COLO668 (cell line): ENCODE measurements at regions not wholly inside any gene's neighbourhood (a gene's known extent, or its start where the extent isn't known, plus 50 kb on each side); places are given as distances from the start of the nearest gene placed in this dataset.
A peak's percentile ranks its signal among the peaks of the same experiment; 100 is the strongest.
"Not testable (repeated sequence)": the region's sequence is repeated elsewhere in the genome, so short reads cannot be mapped to it uniquely, and the experiment has no call there.

ENCODE experiments used
- DNase-seq: peaks from one replicate; lab custom pipeline; 2025; ENCODE audit not compliant: unreplicated experiment; lab: John Stamatoyannopoulos, UW

DNA sequence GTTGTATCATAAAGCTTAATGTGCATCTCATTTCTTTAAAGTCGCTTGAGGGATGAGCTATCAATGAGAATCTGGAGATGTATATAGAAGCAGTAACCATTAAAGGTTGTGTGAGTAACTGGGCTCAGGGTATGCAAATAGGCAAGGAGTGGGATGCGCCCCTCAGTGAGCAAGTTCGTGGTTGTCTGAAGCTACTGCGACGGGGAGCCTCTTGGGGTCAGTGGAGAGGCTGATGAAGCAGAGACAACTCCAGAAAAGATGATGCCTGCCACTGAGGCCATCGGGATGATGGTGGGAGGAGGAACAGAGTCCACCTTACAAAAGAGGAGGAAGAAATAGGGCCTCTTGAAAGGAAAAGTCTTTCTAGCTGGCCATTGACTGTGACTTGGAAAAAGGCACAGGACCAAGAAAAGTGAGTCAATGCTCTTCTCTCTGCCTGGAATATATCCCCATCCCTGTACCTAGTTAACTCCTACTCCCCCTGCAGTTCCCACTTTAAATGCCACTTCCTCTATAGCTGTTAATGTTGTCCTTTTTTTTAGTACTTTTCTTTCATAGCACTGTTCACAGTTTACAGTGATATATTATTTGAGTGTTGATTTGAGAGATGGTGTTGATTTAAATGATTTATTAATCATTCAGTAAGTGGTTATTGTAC, 51.4 kb upstream of the LSM6 start:
- DNase-seq: no peak

DNA sequence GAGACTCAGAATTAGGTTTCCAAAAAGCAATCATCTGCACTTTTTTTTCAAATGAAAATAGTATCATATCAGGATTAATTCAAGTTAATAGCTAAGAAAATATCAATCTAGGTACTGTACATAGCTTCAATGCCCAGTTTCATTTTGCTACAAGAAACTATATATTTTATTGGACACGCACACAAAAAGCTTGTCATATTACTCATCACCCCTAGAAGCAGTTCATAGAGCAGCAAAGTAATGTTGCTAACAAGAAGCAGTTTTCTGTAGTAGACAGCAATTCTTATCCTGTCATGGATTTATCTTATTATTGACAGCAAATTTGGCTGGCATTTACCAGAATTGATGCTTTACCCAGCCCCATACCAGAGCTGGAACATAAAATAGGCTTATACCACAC, 52.3 kb upstream of the LSM6 start:
- no peak for DNase-seq

DNA sequence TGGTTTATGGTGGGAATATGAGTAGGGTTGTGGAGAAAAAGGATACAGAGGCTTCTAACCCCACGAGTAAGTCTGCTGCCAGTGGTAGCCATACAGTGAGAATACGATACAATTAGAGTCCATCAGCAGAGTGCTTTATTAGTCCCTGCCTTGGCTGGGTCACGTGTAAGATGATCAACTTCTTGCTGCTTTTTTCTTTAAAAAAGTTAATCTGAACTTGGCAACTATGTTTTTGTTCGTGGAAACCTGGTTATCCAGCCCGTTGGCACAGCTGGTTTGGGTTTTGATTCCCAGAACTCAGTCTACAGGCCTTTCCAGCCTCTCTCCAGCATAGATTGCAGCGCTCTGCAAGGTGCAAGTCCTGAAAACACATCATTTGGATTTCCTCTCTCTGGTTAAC, 53.1 kb upstream of the LSM6 start:
- DNase-seq: no peak

DNA sequence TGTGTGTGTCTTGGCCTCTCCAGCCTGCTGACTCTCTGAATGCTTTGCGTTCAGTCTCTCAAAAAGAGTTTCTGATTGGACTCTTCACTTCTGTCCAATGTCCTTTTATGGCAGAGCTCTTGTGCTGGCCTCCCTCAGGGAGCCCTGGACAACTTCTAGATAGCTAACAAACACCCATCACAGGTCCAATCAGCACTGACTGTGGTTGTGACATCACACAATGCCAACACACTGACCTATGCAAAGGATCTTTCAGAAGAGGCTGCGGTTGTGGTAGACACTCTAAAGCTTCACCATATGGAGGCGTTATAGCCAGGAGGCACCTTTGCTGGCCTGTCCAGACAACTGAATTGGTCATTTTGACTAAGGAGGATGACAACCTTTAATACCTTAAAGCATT, 53.8 kb upstream of the LSM6 start:
- no peak for DNase-seq

DNA sequence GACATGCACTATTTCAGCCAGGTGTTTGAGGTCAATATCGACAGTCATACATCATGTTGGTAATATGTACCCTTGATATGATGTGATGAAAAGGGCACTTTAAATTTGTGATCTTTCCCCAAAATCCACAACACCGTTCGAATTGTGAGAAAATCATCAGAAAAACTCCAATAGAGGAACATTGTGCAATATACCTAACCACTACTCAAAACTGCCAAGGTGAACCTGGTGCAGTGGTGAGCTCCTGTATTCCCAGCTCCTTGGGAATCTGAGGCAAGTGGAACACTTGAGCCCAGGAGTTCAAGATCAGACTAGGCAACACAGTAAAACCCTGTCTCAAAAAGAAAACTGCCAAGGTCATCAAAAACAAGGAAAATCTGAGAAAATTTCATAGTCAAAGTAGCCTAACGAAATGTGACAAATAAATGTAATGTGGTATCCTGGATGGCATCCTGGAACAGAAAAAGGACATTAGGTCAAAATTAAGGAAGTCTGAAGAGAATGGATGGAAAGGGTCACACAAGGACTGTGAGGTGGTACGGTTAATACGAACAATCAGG, 55.6 kb upstream of the LSM6 start:
- DNase-seq: no peak

DNA sequence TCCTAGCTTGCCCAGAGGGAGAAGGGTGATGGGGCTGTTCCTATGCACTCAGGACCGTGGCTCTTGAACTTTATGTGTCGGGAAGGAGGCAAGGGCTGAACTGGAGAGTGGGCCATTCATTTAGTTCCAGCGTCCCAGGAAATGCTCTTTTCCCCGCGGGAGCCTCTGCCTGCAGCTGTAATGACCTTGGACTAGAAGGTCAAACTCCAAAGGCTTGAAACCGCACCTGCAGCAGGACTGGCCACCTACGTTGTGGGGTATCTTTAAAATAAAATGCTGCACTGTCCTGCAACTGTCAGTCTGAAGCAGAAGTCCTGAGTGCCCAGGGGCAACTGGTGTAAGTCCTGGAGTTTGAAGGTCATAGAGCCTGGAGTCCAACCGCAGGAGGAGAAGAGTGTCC, 61.5 kb upstream of the LSM6 start:
- DNase-seq: no peak

DNA sequence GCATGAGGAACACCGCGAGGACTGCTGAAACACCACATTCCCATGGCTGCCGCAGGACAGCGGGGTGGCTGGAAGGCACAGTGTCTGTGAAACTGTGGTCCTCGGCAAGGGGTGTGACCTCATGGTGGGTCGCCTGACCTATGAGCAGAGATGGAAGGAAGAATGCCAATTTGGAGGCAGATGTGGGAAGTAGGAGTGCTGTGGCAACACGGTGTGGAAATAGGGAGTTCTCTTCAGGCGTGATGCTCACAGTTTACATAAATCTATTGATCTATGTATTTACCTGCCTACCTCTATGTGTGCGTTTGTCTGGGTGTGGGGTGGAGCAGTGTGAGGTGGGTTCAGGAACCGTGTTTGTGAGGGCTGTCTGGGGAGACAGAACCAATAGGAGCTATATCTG, 62.3 kb upstream of the LSM6 start:
- DNase-seq: no peak

DNA sequence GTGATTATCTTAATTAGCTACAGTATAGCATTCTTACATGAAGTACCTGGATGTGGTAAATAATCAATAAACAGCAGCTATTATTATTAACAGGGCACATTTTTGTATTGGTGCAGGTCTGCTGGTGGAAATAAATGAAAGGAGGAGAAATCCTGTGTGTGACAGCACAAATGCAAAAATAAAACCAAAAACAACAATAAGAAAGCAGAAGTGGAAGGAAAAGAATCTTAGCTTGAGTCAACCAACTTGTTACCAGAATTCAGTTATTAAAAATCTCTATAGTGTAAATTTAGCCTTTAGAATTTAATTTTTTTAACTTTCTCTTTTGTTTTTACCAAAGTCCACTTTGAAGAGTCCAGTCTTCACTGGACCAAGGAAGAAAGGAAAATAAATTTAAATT, 63.1 kb upstream of the LSM6 start:
- DNase-seq: no peak

DNA sequence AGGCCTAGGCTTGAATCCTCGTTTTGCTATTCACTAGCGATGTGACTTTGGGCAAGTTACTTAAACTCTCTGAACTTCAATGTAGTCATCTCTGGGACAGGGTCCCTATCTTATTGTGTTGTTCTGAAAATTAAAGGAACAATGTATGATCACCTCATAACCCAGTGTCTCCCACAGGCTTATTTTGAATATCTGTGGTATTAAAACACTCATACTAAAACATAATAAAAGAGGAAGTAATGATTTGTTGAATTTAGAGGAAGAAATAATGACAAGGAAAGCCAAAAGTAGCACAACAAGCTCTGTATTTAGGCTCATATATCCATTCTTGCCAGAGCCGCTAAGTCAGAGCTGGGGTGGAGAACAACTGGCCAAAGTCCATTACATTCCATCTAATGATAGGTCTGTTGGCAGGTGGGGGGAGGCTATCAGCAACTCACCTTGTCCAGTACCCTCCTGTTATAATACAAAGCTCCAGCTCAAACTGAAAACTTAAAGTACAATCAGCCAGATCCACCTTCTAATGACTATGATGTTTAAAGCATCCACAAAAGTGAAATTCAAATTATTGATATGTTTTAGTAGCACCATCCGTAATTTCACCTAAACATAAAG, 64.5 kb upstream of the LSM6 start:
- no peak for DNase-seq

DNA sequence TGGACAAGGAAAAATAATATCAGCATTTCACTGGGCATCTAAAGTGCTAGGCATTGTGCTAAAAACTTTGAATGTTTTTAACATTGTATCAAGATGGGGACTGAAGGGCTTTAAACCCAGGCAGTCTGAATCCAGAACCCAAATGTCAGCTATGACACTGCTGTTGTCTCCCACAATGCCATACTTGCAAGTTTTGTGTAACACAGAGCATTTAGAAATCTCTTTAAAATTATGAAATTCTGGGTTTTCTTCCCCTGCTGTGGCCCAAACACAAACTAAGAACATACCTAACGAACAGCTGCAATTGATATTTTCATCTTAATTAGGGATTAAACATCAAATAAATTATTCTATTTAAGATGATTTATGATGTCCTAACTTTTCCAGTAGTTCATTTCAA, 66.8 kb upstream of the LSM6 start:
- no peak for DNase-seq

DNA sequence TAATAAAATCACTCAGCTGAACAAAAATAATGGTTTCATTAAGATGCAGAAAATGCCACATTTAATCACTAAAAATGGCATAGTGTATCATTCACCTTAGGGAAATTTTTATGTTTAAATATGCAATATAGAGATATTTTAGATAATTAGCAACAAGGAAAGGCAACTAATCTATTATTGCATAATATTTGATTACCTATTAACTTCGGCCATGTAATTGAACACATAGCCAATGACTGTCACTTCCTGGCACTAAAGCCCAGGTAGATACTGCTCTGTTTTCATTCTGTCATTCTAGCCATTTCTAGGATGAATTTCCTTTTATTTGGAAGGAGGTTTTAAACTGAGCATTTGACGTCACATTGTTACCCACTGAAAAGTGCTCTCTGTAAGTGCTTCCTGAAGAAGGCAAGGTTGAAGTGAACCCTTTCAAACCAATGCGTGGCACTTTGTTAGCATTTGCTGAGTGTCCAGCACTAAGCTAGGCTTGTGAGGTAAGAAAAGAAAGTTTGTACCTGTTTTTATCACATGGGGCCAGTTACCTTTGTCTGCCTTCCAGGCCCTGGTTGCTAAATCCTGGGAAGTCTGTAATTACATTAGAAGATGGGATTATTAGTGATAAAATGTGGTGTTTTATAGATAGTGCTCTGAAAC, 67.8 kb upstream of the LSM6 start:
- DNase-seq: no peak

DNA sequence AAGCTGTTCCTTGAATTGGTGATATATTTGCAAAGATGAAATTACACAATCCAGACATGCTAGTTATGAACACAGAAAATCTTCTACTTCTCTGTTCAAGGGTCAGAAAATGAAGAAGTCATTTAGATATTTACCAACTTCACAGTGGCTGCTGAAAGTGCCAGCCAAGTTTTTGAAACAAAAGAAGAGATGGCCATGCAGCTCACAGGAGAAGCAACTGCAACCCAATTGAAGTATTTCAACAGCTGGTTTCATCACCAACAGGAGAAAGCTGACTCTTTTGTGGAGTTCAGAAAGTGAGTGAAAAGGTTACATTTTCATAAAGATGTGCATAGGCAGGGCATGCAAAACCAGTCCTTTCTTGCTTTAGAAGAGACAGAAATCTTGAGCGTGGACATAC, 70.1 kb upstream of the LSM6 start:
- no peak for DNase-seq

DNA sequence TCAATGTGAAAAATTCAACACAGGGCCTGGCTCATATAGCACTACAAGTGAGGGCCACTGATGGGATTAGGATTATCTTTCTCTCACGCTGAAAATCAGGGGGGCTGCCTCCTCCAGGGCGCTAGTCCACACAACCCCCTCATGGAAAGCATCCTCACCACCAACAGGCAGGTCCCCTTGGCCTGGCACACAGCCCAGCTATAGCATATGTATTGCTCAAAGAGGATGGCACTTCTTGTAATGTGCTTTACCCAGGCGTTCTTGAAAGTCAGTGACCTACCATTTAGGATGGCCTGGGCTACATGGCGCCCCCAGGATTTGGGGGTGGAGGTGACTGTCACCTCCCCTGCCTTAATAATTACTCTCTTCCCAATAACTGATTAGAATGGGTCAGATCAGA, 71.0 kb upstream of the LSM6 start:
- DNase-seq: no peak

DNA sequence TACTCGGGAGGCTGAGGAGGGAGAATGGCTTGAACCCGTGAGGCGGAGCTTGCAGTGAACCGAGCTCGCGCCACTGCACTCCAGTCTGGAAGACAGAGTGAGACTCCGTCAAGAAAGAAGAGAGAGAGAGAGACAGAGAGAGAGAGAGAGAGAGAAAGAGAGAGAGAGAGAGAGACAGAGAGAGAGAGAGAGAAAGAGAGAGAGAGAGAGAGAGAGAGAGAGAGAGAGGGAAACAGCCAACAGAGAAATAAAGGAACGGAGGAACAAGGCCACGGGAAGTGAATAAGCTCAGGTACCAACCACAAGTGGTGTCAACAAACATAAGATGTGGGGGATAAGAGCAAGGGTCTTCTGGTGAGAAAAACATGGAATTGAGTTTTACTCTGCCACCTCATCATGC, 71.5 kb upstream of the LSM6 start:
- not testable (repeated sequence) for DNase-seq

DNA sequence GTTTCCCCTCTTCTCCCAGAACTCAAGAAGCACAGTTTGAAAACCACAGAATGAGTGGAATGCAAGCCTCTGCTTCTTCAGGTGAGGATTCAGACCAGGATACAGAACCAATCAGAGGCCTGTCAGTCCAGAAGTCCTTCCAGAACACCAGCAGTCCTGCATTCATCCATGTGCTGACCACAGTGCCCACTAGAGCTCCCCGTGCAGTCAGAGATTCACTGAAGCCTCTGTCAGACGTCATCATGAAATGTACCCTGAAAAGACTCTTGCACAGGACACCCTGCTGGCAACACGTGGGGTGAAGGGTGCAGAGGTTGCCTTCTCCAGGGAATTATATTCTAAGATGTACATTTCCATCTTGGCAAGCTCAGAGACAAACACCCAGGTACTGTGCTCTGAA, 75.9 kb upstream of the LSM6 start:
- no peak for DNase-seq

DNA sequence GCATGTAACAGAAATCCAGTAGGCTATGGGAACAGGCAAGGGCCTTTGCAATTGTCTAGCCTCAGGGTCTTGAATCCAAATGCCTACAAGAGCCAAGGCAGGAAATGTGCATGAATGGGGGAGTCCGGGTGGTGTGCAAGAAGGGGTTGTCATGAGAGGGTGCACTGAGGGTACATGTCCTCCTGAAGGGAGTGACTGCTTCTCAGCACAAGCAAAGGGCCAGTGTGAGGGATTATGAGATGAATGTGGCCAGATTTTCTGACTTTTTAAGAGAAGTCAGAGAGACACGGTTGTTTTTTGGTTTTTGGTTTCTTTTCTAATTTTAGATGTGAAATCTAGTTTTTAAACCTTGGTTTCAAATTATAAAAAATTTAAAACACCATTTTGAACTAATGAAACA, 76.5 kb upstream of the LSM6 start:
- no peak for DNase-seq

DNA sequence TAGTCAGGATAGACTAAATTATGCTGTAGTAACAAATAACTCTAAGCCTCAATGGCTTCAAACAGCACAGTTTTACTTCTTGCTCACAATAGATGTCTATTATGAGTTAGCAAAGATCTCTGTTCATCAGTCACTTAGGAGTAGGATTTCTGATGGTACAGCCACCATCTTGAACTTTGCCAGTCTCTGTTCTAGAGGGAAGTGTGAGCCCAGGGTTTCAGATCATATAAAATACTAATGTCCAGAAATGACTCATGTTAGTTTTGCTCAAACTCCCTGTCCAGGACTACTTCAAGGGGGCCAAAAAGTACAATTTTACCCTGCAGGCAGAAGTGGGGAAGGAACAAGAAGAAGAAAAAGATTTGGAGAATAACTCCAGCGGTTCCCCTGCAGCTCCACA, 77.1 kb upstream of the LSM6 start:
- no peak for DNase-seq

DNA sequence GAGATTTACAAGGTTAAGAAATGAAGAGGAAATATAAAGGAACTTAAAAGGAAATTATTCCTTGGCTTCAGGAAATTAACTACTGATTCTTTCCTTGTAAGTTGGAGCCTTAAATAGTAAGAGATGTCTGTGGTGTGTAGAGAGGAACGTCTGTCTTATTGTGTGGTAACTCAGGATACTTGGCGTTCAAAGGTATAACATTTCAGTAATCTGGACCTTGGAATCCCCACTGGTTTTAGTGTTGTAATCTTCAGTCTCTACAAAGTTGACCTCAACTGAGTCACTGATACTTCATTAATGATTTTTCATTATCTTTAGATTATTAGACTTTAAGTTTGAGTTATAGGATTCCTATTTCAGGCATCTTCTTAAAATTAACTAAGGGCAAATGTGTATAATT, 79.1 kb upstream of the LSM6 start:
- DNase-seq: no peak

DNA sequence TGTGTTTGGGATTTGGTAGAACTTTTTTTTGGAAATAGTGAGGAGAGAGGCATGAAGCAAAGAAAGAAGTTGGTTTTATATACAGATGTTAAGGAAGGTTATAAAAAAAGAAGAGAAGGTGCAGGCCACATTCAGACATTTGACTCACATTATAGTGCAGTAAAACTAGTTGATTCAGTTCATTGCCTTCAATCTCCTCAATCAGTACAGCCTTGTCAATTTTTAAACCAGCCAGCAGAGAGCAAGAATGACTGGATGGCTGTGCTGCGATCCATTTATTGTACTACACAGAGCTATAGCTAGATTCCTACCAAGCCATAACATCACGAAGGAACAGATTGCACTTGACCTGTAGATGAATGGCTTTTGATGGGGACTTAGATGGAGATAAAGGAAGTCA, 79.7 kb upstream of the LSM6 start:
- DNase-seq: no peak

DNA sequence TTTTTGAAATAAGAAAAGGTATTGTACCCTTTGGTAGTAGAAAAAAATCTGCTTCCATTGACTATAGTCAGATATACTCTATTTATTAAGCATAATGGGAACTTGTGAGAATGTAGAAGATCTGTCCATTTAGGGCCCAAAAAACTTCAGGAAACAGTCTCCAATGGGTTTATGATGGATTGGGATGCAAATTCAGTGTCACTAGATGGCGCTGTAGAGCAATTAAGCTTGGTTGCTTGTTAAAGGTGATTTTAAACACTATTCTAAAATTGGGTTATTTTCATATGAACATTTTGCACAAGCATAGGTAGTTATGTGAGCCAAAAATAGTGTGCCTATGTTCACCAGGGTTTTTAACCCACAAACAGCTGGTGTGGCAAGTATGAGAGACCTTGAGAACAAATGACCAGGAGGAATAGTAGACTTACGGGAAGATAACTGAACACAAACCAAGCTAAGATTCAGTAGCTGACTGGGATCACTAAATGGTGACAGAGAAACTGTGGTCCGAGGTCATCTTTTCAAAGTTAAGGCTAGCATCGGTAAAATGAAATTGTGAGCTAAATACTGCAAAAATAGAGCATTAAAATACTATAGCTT, 80.3 kb upstream of the LSM6 start:
- peak; percentile 27 for DNase-seq

DNA sequence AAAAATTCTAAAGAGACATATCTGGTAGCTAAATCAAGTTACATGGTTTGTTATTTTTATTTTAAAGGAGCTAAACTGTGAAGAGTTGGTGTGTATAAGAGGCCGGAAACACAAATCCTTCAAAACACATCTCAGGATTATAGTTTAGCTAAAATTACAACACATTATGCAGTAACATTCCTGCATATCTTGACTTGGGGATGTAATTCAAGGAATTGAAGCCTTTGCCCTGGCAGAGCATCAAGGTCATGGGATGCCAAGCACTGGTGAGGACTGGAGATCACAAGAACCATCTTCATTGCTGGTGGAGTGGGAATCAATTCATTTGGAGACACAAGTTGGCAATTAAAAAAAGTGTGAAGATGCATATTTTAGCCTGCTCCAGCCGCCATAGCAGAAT, 86.8 kb upstream of the LSM6 start:
- DNase-seq: no peak

DNA sequence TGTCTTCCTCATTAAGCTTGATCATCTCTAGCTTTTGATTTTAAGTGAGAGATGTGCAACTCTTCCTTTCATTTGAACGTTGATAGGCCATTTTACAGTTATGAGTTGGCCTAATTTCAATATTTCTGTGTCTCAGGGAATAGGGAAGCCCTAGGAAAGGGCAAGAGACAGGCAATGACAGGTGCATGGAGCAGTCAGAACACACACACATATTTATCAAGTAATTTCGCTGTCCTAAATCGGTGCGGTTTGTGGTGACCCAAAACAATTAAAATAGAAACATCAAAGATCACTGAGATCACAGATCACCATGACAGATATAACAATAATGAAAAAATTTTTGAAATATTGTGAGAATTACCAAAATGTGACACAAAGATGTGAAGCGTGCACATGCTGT, 87.7 kb upstream of the LSM6 start:
- DNase-seq: no peak
